ENCODE measurements at regions not wholly inside any gene's neighbourhood (a gene's known extent, or its start where the extent isn't known, plus 50 kb on each side); places are given as distances from the start of the nearest gene placed in this dataset.

DNA sequence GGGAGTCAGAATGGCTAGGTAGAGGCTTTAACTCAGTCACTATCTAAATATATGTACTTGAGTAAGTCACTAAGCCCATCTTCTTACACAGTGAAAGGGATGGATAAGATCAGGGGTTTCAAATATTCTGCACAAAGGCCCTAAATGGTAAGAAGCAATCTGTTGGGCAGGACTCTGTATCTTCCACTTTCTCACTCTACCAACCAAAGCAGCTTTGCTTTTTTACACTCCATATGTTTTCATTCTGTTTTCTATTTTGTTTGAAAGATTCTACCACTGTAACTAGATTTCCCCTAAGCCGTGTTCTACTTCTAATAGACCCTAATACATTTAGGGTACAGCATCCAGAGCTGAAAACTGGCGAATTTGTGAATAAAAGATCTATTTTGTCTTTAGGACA lies 477.5 kb upstream of the NMUR2 start:
- DNase-seq: no peak

- DNase-seq: no peak
These were observed 478.1 kb upstream of the NMUR2 start for GRCh38 chr5:152883066-152883775.

DNA sequence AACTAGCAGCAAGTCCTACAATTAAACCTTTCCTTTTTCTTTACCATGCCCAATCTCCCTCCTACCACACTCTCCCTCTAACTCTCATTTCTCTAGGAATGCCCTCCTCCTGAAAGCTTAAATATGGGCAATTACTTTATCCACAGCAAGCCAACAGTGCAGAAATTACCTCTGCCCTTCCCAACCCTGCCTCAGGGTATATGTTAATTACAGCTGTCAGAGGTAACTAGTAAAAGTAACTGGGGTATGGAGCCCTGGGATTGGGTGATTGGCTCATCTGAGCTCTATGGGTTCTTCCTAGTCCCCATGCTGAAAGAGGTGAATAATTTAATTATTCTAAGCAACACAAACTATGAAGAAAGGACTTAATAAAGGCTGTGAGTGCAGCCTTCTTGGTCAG lies 478.9 kb upstream of the NMUR2 start:
- no peak for DNase-seq

DNA sequence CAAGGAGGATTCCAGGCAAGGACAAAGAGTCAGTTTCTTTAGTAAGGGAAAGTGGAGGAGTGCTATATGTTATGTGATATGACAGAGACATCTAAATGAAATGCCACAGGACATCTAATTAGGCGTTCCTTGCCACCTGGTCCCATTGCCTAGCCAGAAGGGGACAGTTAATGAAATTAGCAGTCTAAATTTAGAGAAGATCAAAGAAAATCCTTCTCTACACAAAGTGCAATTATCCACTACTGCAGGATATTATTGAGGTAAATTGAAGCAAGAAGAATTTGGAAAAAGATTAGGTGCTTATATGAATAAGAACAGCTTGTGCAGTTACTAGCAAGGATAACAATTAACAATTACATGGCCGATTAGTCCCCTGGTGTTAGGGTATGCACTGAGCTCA lies 495.3 kb upstream of the NMUR2 start:
- no peak for DNase-seq

GRCh38 chr5:152901754-152902153 lies 496.7 kb upstream of the NMUR2 start:
- no peak for DNase-seq

- DNase-seq: no peak
These were observed 500.2 kb upstream of the NMUR2 start for GRCh38 chr5:152905286-152905685.

DNA sequence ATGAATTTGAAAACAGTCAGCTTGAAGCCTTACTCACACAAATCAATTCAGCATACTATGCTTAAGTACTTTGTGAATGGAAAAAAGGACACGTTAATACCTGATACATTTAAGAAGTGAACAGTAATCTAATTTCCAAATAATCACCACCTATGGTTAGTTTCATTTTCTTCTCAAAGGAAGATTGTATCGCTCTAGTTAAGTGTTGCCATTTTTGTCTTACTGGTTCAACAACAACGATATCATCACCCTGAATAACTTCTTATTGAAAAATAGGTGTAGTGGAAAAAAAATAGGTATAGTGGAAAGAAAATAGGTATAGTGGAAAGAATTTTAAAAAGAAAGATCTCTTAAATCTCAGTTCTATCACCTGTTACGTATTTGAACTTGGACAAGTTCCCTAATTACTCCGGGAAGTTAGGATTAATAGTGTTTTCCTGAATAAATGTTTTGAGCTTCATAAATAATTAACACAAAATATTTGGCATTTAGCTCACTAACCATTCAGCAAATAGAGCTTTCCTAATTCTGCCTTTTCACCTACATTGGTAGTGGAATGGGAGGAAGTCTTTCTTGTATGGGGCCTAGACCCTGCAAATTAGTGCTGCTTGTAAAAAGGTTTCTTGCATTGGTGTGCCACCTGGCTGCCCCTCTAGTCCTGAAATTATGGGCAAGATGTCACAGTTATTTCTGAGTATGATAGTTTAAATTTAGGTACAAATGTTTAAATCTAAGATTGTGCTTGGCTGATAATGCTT lies 502.6 kb upstream of the NMUR2 start:
- DNase-seq: no peak

GRCh38 chr5:152912924-152913323 lies 507.8 kb upstream of the NMUR2 start:
- no peak for DNase-seq

- DNase-seq: no peak
These were observed 527.5 kb upstream of the NMUR2 start for GRCh38 chr5:152932621-152933020.

- DNase-seq: no peak
These were observed 528.0 kb upstream of the NMUR2 start for GRCh38 chr5:152933056-152933455.

- DNase-seq: no peak
These were observed 533.6 kb upstream of the NMUR2 start for GRCh38 chr5:152938630-152939029.

DNA sequence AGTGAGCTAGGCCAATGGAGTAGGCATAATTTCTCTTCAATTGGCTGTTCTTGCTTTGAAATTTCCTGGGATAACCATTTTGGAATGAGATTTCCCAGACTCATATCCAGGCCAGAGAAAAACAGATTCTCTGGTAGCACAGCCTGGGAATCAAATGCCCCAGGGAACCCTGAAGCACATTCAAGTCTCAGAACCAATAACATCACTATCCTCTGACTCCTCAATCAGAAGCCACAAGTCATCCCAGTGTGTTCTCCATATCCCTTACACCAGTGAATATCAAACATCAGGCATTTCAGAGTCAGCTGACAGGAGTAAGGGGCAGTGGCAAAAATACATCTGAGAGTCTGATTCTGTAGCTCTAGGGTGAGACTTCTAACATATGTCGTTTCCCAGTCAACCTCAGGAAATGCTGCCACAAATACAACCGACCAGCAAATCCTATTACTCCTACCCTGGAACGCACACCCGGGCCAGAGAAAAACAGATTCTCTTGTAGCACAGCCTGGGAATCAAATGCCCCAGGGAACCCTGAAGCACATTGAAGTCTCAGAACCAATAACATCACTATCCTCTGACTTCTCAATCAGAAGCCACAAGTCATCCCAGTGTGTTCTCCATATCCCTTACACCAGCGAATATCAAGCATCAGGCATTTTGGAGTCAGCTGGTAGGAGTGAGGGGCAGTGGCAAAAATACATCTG lies 537.7 kb upstream of the NMUR2 start:
- no peak for DNase-seq

- no peak for DNase-seq
These were observed 536.5 kb upstream of the GRIA1 start for GRCh38 chr5:152953788-152954483.

GRCh38 chr5:152956943-152957613 lies 533.4 kb upstream of the GRIA1 start:
- no peak for DNase-seq

GRCh38 chr5:152978141-152978835 lies 512.2 kb upstream of the GRIA1 start:
- DNase-seq: no peak

GRCh38 chr5:152987131-152987530 lies 503.3 kb upstream of the GRIA1 start:
- DNase-seq: no peak

- DNase-seq: no peak
These were observed 500.3 kb upstream of the GRIA1 start for GRCh38 chr5:152990217-152990616.

DNA sequence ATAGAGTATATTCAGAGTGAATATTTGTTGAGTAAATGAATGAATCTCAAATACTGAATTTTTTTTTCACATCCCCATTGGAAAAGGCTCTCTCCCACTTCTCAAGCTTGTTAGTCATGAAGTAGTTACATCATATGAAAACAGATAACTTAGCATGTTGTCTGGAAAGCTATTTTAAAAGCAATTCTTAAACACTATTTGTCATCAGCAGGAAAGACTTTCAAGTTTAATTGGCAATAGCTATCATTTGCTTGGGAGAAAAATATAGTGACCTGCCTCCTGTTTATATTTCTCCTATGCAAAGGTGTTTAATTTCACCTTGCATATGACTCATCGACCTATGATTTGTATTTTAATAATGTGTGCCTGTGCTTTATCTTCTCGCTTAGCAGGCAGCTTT lies 499.8 kb upstream of the GRIA1 start:
- DNase-seq: no peak

GRCh38 chr5:152994033-152994680 lies 496.3 kb upstream of the GRIA1 start:
- DNase-seq: no peak

DNA sequence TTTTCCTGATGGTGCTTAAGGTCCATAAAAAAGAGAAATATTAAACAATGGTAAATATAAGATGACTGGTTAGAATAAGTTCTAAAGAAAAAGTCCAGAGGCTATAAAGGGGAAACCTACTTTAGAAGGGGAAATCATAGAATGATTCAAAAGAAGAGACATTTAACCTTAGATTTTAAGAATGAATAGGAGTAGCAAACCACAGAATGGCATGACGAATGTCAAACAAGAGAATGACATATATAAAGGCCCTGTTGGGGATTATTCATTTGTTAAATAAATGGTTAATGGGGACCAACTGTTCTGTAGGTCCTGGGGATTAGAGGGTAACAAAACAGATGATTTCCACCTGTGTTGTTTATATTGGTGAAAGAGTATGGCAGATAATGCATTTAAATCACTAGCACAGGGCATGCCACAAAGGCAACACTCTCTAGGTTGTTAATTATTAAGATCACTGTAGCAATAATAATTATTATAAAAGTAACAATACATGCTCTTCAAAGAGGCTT lies 495.2 kb upstream of the GRIA1 start:
- DNase-seq: no peak

- DNase-seq: no peak
These were observed 484.8 kb upstream of the GRIA1 start for GRCh38 chr5:153005711-153006110.

All from skin of body (tissue), 1 donor.